GM11168 (cell line): ENCODE measurements at regions not wholly inside any gene's neighbourhood (a gene's known extent, or its start where the extent isn't known, plus 50 kb on each side); places are given as distances from the start of the nearest gene placed in this dataset.
"Not testable (repeated sequence)": the region's sequence is repeated elsewhere in the genome, so short reads cannot be mapped to it uniquely, and the experiment has no call there.

Source experiments
- in situ Hi-C: fragments of 300-500 bp; cut with MboI; formaldehyde crosslinking; loops from one replicate; pipeline ENCODE4 v1.12.0; 2022; ENCODE audit warnings: low sequenced_read_pairs; ENCODE audit not compliant: unreplicated experiment

- in situ Hi-C loops: no loop called here
Observed at GRCh38 chr12:30578426-30578825, 117.2 kb downstream of the IPO8 start.

- in situ Hi-C loops: no loop called here
Observed at GRCh38 chr12:30573145-30573544, 122.5 kb downstream of the IPO8 start.

- in situ Hi-C loops: no loop called here
Observed at GRCh38 chr12:30570211-30570890, 125.3 kb downstream of the IPO8 start.

GRCh38 chr12:30569426-30569825, 126.2 kb downstream of the IPO8 start:
- in situ Hi-C loops: no loop called here

- in situ Hi-C loops: no loop called here
Observed at GRCh38 chr12:30568453-30568852, 127.2 kb downstream of the IPO8 start.

- in situ Hi-C loops: no loop called here
Observed at GRCh38 chr12:30567082-30567481, 128.6 kb downstream of the IPO8 start.

GRCh38 chr12:30564394-30564793, 131.3 kb downstream of the IPO8 start:
- in situ Hi-C loops: no loop called here

- in situ Hi-C loops: no loop called here
Observed at GRCh38 chr12:30548203-30548602, 147.5 kb downstream of the IPO8 start.

GRCh38 chr12:30546121-30546520, 149.5 kb downstream of the IPO8 start:
- in situ Hi-C loops: no loop called here

GRCh38 chr12:30544704-30545103, 151.0 kb downstream of the IPO8 start:
- in situ Hi-C loops: not testable (repeated sequence)

GRCh38 chr12:30537228-30537627, 158.4 kb downstream of the IPO8 start:
- in situ Hi-C loops: no loop called here

- in situ Hi-C loops: no loop called here
Observed at GRCh38 chr12:30533558-30534265, 162.0 kb downstream of the IPO8 start.

- in situ Hi-C loops: no loop called here
Observed at GRCh38 chr12:30531731-30532678, 163.7 kb downstream of the IPO8 start.

GRCh38 chr12:30529489-30530269, 166.0 kb downstream of the IPO8 start:
- in situ Hi-C loops: no loop called here

- in situ Hi-C loops: no loop called here
Observed at GRCh38 chr12:30525171-30525570, 170.5 kb downstream of the IPO8 start.

- in situ Hi-C loops: not testable (repeated sequence)
Observed at GRCh38 chr12:30520285-30520684, 175.4 kb downstream of the IPO8 start.

- in situ Hi-C loops: no loop called here
Observed at GRCh38 chr12:30519535-30519934, 176.1 kb downstream of the IPO8 start.

GRCh38 chr12:30517320-30517719, 178.3 kb downstream of the IPO8 start:
- in situ Hi-C loops: no loop called here

GRCh38 chr12:30515351-30515750, 180.3 kb downstream of the IPO8 start:
- in situ Hi-C loops: no loop called here

- in situ Hi-C loops: no loop called here
Observed at GRCh38 chr12:30514666-30515065, 181.0 kb downstream of the IPO8 start.
